Trophoblast cell (in vitro differentiated cells and primary cell): ENCODE measurements at regions not wholly inside any gene's neighbourhood (a gene's known extent, or its start where the extent isn't known, plus 50 kb on each side); places are given as distances from the start of the nearest gene placed in this dataset.

Experiments used
- DNase-seq, 2 donors: peaks; one replicate each; pipeline ENCODE4 v3.0.0-alpha.2; 2016
- H2AFZ ChIP-seq: 2 replicates; pipeline ENCODE4 v1.6.1; 2013; ENCODE audit warnings: low read length, moderate library complexity, mild to moderate bottlenecking; ENCODE audit not compliant: insufficient read depth, poor library complexity
- H2AK5ac ChIP-seq: 2 replicates; pipeline ENCODE4 v1.6.1; 2013; ENCODE audit warnings: mild to moderate bottlenecking, low read length
- H2BK120ac ChIP-seq: 2 replicates; pipeline ENCODE4 v1.6.1; 2013; ENCODE audit warnings: low read length, mild to moderate bottlenecking, moderate library complexity; ENCODE audit not compliant: insufficient read depth, poor library complexity
- H2BK12ac ChIP-seq: 2 replicates; pipeline ENCODE4 v1.6.1; 2013; ENCODE audit warnings: mild to moderate bottlenecking, low read length, moderate library complexity
- H2BK5ac ChIP-seq: 2 replicates; pipeline ENCODE4 v1.6.1; 2013; ENCODE audit warnings: low read length, low read depth, moderate library complexity, mild to moderate bottlenecking; ENCODE audit not compliant: poor library complexity
- H3K14ac ChIP-seq: 2 replicates; pipeline ENCODE4 v1.6.1; 2013; ENCODE audit warnings: mild to moderate bottlenecking, low read length
- H3K18ac ChIP-seq: 2 replicates; pipeline ENCODE4 v1.6.1; 2013; ENCODE audit warnings: mild to moderate bottlenecking, low read length
- H3K23ac ChIP-seq: 2 replicates; pipeline ENCODE4 v1.6.1; 2013; ENCODE audit warnings: low read length
- H3K27ac ChIP-seq: 2 replicates; pipeline ENCODE4 v1.5.1; 2013; ENCODE audit warnings: low read depth, mild to moderate bottlenecking, inconsistent platforms, low read length, moderate library complexity
- H3K27me3 ChIP-seq: 2 replicates; pipeline ENCODE4 v1.6.1; 2013; ENCODE audit warnings: inconsistent platforms, mild to moderate bottlenecking, low read length, moderate library complexity; ENCODE audit not compliant: insufficient read depth
- H3K36me3 ChIP-seq, 2 experiments: 1 replicate in 1 of 2; 2 replicates in 1 of 2; pipeline ENCODE4 v1.6.1; 2013; ENCODE audit warnings: low read length in 2 of 2, mild to moderate bottlenecking in 2 of 2, moderate library complexity in 1 of 2; ENCODE audit not compliant: insufficient read depth in 2 of 2, control insufficient read depth in 1 of 2
- H3K4ac ChIP-seq: 2 replicates; pipeline ENCODE4 v1.6.1; 2013; ENCODE audit warnings: low read depth, mild to moderate bottlenecking, low read length, moderate library complexity
- H3K4me1 ChIP-seq, 2 experiments: 1 replicate in 1 of 2; 2 replicates in 1 of 2; pipeline ENCODE4 v1.6.1; 2013; ENCODE audit warnings: low read length in 2 of 2, mild to moderate bottlenecking in 2 of 2, moderate library complexity in 1 of 2; ENCODE audit not compliant: insufficient read depth in 2 of 2, control insufficient read depth in 1 of 2
- H3K4me2 ChIP-seq: 2 replicates; pipeline ENCODE4 v1.6.1; 2013; ENCODE audit warnings: inconsistent platforms, mild to moderate bottlenecking, low read length, moderate library complexity
- H3K4me3 ChIP-seq: 2 replicates; pipeline ENCODE4 v1.5.1; 2013; ENCODE audit warnings: mild to moderate bottlenecking, low read depth, low read length, inconsistent platforms
- H3K79me1 ChIP-seq: one replicate; pipeline ENCODE4 v1.6.1; 2013; ENCODE audit warnings: low read length
- H3K79me2 ChIP-seq: 2 replicates; pipeline ENCODE4 v1.6.1; 2013; ENCODE audit warnings: low read length, mild to moderate bottlenecking; ENCODE audit not compliant: control insufficient read depth, insufficient read depth, poor library complexity
- H3K9ac ChIP-seq: 2 replicates; pipeline ENCODE4 v1.6.1; 2013; ENCODE audit warnings: mild to moderate bottlenecking, low read length
- H3K9me3 ChIP-seq: 2 replicates; pipeline ENCODE4 v1.6.1; 2013; ENCODE audit warnings: low read depth, mild to moderate bottlenecking, control low read depth, inconsistent platforms, low read length; ENCODE audit not compliant: insufficient read depth
- H4K12ac ChIP-seq: 2 replicates; pipeline ENCODE4 v1.6.1; 2013; ENCODE audit warnings: low read depth, mild to moderate bottlenecking, low read length, moderate library complexity
- H4K8ac ChIP-seq: 2 replicates; pipeline ENCODE4 v1.6.1; 2013; ENCODE audit warnings: low read depth, mild to moderate bottlenecking, low read length, moderate library complexity
- H4K91ac ChIP-seq: one replicate; pipeline ENCODE4 v1.6.1; 2013; ENCODE audit warnings: low read depth, mild to moderate bottlenecking, low read length, moderate library complexity
- WGBS: extraction: QIAGEN DNeasy Blood & Tissue Kit; methylation state at CpG from one replicate; pipeline ENCODE4 v1.1.7; 2013; ENCODE audit warnings: missing lambda C conversion rate; ENCODE audit not compliant: insufficient read length, insufficient coverage; ENCODE audit errors: extremely low coverage; 5-methylcytosine and 5-hydroxymethylcytosine counted together

DNA sequence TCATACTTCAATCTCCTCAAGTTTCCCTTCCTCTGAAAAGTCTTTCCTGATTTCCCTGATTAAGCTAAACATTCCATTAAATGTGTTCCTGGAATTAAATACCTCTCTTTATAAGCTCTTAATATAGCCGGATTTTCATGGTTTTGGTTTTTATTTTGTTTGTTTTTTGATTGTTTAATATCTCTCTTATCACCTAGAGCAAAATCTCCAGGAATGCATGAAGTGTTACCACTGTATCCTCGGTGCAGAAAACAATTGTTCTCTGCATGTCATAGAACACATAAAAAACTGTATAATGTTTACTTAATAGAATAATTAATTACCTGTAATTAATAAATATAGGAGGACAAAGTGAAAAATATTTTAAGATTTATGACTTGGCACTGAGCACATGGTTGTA is 86.2 kb downstream of the PCDH18 start:
- no peak overlapping the region for H4K8ac ChIP-seq
- no peak overlapping the region for H3K4me3 ChIP-seq
- H3K27me3 ChIP-seq: no peaks in the 10 kb centered on the region
- H3K4me2 ChIP-seq: no peak overlapping the region
- H3K18ac ChIP-seq: no peak overlapping the region
- WGBS: no CpG with 5 or more reads among the region's 2 CpGs
- H2AFZ ChIP-seq: no peak overlapping the region
- H3K14ac ChIP-seq: no peak overlapping the region
- H3K79me1 ChIP-seq: no peaks in the 10 kb centered on the region
- H3K79me2 ChIP-seq: no peaks in the 10 kb centered on the region
- H2BK5ac ChIP-seq: no peak overlapping the region
- H4K91ac ChIP-seq: no peak overlapping the region
- DNase-seq: no peak
- no peak overlapping the region for H3K27ac ChIP-seq
- no peaks in the 10 kb centered on the region for H3K4me1 ChIP-seq
- H4K12ac ChIP-seq: no peak overlapping the region
- no peak overlapping the region for H2BK12ac ChIP-seq
- no peaks in the 10 kb centered on the region for H3K9me3 ChIP-seq
- H2AK5ac ChIP-seq: no peak overlapping the region
- H2BK120ac ChIP-seq: no peak overlapping the region
- H3K36me3 ChIP-seq: no peaks in the 10 kb centered on the region
- no peak overlapping the region for H3K23ac ChIP-seq
- H3K4ac ChIP-seq: no peak overlapping the region
- H3K9ac ChIP-seq: no peak overlapping the region

DNA sequence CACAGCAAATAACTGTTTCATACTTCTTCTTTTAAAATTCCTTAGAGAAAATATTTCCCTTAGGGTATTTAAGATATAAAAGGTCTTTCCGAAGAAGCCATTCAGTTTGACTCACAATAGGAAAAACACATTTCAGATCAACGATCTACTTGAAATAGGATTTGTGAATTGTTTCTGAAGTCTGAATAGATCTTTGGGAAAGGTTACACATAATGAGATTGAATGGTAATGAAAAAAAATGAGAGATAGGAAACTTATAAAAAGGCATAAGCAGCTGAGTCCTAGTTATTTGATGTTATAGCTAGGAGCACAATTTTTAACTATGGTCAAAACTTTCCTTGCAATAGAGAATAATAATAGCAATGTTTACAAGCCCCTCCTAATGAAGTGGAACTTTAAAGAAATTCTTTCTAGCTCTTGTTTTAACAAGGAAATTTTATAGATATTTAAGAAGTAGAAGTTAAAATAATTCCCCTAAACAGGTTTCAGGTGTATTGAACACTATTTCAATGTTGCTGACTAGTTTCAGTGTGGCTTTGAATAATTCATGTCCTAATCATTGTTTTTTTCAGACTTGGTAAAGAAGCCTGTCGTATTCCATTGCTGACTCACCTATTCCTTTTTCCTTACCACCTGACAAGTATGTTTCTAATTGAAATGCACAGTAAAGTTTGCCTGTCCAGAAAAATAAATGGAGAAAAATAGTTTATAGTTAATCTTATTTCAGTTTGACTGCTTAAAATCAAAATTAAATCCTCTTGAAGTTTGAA is 89.1 kb downstream of the PCDH18 start:
- H3K4ac ChIP-seq: no peak overlapping the region
- H4K8ac ChIP-seq: no peak overlapping the region
- H3K18ac ChIP-seq: no peak overlapping the region
- no peak overlapping the region for H4K12ac ChIP-seq
- H3K36me3 ChIP-seq: no peaks in the 10 kb centered on the region
- H2BK5ac ChIP-seq: no peak overlapping the region
- H3K27ac ChIP-seq: no peak overlapping the region
- H3K14ac ChIP-seq: no peak overlapping the region
- H2BK12ac ChIP-seq: no peak overlapping the region
- no peak overlapping the region for H2AFZ ChIP-seq
- no peak overlapping the region for H3K9ac ChIP-seq
- no CpG with 5 or more reads among the region's 3 CpGs for WGBS
- H3K79me1 ChIP-seq: no peaks in the 10 kb centered on the region
- no peak overlapping the region for H2BK120ac ChIP-seq
- H3K9me3 ChIP-seq: no peaks in the 10 kb centered on the region
- no peak overlapping the region for H2AK5ac ChIP-seq
- DNase-seq: peak in 1 of 2 donors; percentile 8
- no peak overlapping the region for H4K91ac ChIP-seq
- H3K27me3 ChIP-seq: no peaks in the 10 kb centered on the region
- H3K4me3 ChIP-seq: no peak overlapping the region
- no peak overlapping the region for H3K23ac ChIP-seq
- no peak overlapping the region for H3K4me2 ChIP-seq
- H3K79me2 ChIP-seq: no peaks in the 10 kb centered on the region
- no peaks in the 10 kb centered on the region for H3K4me1 ChIP-seq

- Histone ChIP-seq H3K4me2 (no peak overlapping the region), H3K79me2 (no peaks in the 10 kb centered on the region), H3K23ac (no peak overlapping the region), H4K12ac (no peak overlapping the region), H3K27ac (no peak overlapping the region), H3K4me3 (no peak overlapping the region), H2BK120ac (no peak overlapping the region), H3K36me3 (no peaks in the 10 kb centered on the region), H3K79me1 (no peaks in the 10 kb centered on the region), H3K27me3 (no peaks in the 10 kb centered on the region), H3K9ac (no peak overlapping the region), H3K4ac (no peak overlapping the region), H4K8ac (no peak overlapping the region), H4K91ac (no peak overlapping the region), H3K4me1 (no peaks in the 10 kb centered on the region), H3K9me3 (no peaks in the 10 kb centered on the region), H2AK5ac (no peak overlapping the region), H2BK12ac (no peak overlapping the region), H2AFZ (no peak overlapping the region), H3K14ac (no peak overlapping the region), H2BK5ac (no peak overlapping the region), H3K18ac (no peak overlapping the region)
- DNase-seq: no peak
- no CpG with 5 or more reads among the region's 2 CpGs for WGBS
These were observed 99.6 kb downstream of the PCDH18 start for GRCh38 chr4:137432446-137433311.

GRCh38 chr4:137430171-137430570 is 102.1 kb downstream of the PCDH18 start:
- H2BK12ac ChIP-seq: no peak overlapping the region
- H3K23ac ChIP-seq: no peak overlapping the region
- H3K9ac ChIP-seq: no peak overlapping the region
- no peaks in the 10 kb centered on the region for H3K36me3 ChIP-seq
- no peaks in the 10 kb centered on the region for H3K4me1 ChIP-seq
- H4K12ac ChIP-seq: no peak overlapping the region
- H3K4me3 ChIP-seq: no peak overlapping the region
- no peak overlapping the region for H2AK5ac ChIP-seq
- no peak overlapping the region for H3K4ac ChIP-seq
- H2BK5ac ChIP-seq: no peak overlapping the region
- H2BK120ac ChIP-seq: no peak overlapping the region
- no peak overlapping the region for H2AFZ ChIP-seq
- H3K27me3 ChIP-seq: no peaks in the 10 kb centered on the region
- WGBS: no CpG with 5 or more reads among the region's 4 CpGs
- H3K27ac ChIP-seq: no peak overlapping the region
- no peak for DNase-seq
- H4K91ac ChIP-seq: no peak overlapping the region
- no peaks in the 10 kb centered on the region for H3K9me3 ChIP-seq
- H3K4me2 ChIP-seq: no peak overlapping the region
- H3K79me2 ChIP-seq: no peaks in the 10 kb centered on the region
- no peaks in the 10 kb centered on the region for H3K79me1 ChIP-seq
- no peak overlapping the region for H3K18ac ChIP-seq
- no peak overlapping the region for H4K8ac ChIP-seq
- no peak overlapping the region for H3K14ac ChIP-seq
